NB4 (cell line): ENCODE measurements at regions not wholly inside any gene's neighbourhood (a gene's known extent, or its start where the extent isn't known, plus 50 kb on each side); places are given as distances from the start of the nearest gene placed in this dataset.

Experiments used
- DNase-seq: peaks from one replicate; pipeline ENCODE4 v3.0.0; 2010; ENCODE audit warnings: low read depth
- H3K4me3 ChIP-seq: one replicate; pipeline ENCODE4 v1.5.1; 2011; ENCODE audit warnings: mild to moderate bottlenecking, low read depth, low read length, moderate library complexity
- CTCF ChIP-seq: IDR thresholded peaks from one replicate; pipeline ENCODE4 v1.5.1; 2012; ENCODE audit warnings: low read depth, low read length
- MAX ChIP-seq: IDR thresholded peaks from 2 replicates; pipeline ENCODE4 v1.6.1; 2011; ENCODE audit warnings: low read depth, low read length
- MYC ChIP-seq: IDR thresholded peaks from 2 replicates; pipeline ENCODE4 v1.6.1; 2011; ENCODE audit warnings: low read depth, low read length
- POLR2A ChIP-seq: IDR thresholded peaks from 2 replicates; pipeline ENCODE4 v1.6.1; 2011; ENCODE audit warnings: mild to moderate bottlenecking; ENCODE audit not compliant: insufficient read length; ENCODE audit errors: extremely low read depth

DNA sequence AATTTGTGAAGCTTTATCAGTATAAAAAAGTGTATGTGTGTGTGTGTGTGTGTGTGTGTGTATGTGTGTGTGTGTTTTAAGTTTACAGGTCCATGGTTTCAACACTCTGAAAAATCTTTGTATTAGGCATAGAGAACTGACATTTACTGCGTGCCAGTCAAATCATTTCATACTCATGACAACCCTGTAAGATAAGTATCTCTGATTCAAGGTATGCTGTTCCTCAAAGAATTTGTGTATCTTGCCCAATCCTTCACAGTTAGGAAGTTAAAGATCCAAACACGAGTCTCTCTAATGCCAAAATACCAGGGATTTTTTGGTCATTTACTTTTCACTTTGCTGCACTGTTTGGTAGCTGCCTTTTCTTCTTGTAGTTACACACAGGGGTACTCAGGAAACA, 1121.3 kb upstream of the AUTS2 start:
- no peak for DNase-seq
- TF ChIP-seq CTCF = no peak
- no peak overlapping the region for H3K4me3 ChIP-seq

GRCh38 chr7:68478326-68478725, 1119.9 kb upstream of the AUTS2 start:
- DNase-seq = no peak
- TF ChIP-seq MAX = no peak
- no peak for TF ChIP-seq MYC
- TF ChIP-seq POLR2A = no peak
- no peak for TF ChIP-seq CTCF
- no peak overlapping the region for H3K4me3 ChIP-seq

GRCh38 chr7:68482800-68483199, 1115.5 kb upstream of the AUTS2 start:
- TF ChIP-seq MYC (no peak), POLR2A (no peak), CTCF (no peak), MAX (no peak)
- no peak overlapping the region for H3K4me3 ChIP-seq
- DNase-seq = no peak

- H3K4me3 ChIP-seq = no peak overlapping the region
- no peak for TF ChIP-seq POLR2A
- no peak for TF ChIP-seq MYC
- no peak for TF ChIP-seq MAX
- no peak for TF ChIP-seq CTCF
- no peak for DNase-seq
These were observed 1113.5 kb upstream of the AUTS2 start for GRCh38 chr7:68484731-68485130.

GRCh38 chr7:68485253-68485917, 1112.9 kb upstream of the AUTS2 start:
- DNase-seq = no peak
- TF ChIP-seq POLR2A (no peak), MYC (no peak), MAX (no peak), CTCF (no peak)
- no peak overlapping the region for H3K4me3 ChIP-seq

- peak; percentile 40 for DNase-seq
- TF ChIP-seq MAX = no peak
- TF ChIP-seq POLR2A = no peak
- no peak for TF ChIP-seq CTCF
- TF ChIP-seq MYC = no peak
- H3K4me3 ChIP-seq = no peak overlapping the region
These were observed 1109.8 kb upstream of the AUTS2 start for GRCh38 chr7:68488341-68489060.
